ENCODE measurements at regions not wholly inside any gene's neighbourhood (a gene's known extent, or its start where the extent isn't known, plus 50 kb on each side); places are given as distances from the start of the nearest gene placed in this dataset.

- no peak overlapping the region for H3K4me3 ChIP-seq (ENCODE audit: low read depth, low read length)
- H3K4me1 ChIP-seq (ENCODE audit: control insufficient read depth, insufficient read depth, low read length) = no peaks in the 10 kb centered on the region
- TF ChIP-seq ZNF610 (tag by site-specific recombination; IDR thresholded peaks at IDR 0.05; ENCODE audit: borderline replicate concordance) (no peak), SP3 (tag by site-specific recombination; IDR thresholded peaks at IDR 0.05) (no peak), ZNF23 (tag by site-specific recombination; IDR thresholded peaks at IDR 0.05; ENCODE audit: borderline replicate concordance) (no peak), ZNF664 (tag by site-specific recombination; IDR thresholded peaks at IDR 0.05) (no peak), SETDB1 (IDR thresholded peaks at IDR 0.05; ENCODE audit: insufficient read length, low read length) (no peak), TCF7L2 (IDR thresholded peaks at IDR 0.05; ENCODE audit: borderline replicate concordance, low read depth, low read length) (no peak), ZNF501 (tag by site-specific recombination; IDR thresholded peaks at IDR 0.05) (no peak), ZNF274 (IDR thresholded peaks at IDR 0.05; ENCODE audit: low read length) (no peak), ZNF274 (tag by site-specific recombination; IDR thresholded peaks at IDR 0.05; ENCODE audit: borderline replicate concordance) (no peak), ZNF670 (tag by site-specific recombination; IDR thresholded peaks at IDR 0.05; ENCODE audit: low read depth) (no peak), SP2 (tag by site-specific recombination; IDR thresholded peaks at IDR 0.05) (no peak), ZFP3 (tag by site-specific recombination; IDR thresholded peaks at IDR 0.05; ENCODE audit: low read depth) (no peak), GLIS1 (tag by site-specific recombination; IDR thresholded peaks at IDR 0.05) (no peak)
- CTCF ChIA-PET = interaction anchor here (0.7 kb wide), 1 partner anchor 254 kb away, joined by 3 read pairs; no protein-coding TSS in a partner anchor
- no peaks in the 10 kb centered on the region for H3K36me3 ChIP-seq (ENCODE audit: control insufficient read depth in 2 of 2, insufficient read depth in 1 of 2, low read length in 2 of 2)
- no peak overlapping the region for H3K27ac ChIP-seq (ENCODE audit: extremely low read depth, low read depth, low read length)
- H3K9me3 ChIP-seq (ENCODE audit: control insufficient read depth, insufficient read depth, low read depth, low read length) = no peaks in the 10 kb centered on the region
- POLR2A ChIA-PET = no interaction called here
These were observed 186.6 kb downstream of the RAP2B start for GRCh38 chr3:153348457-153349107.

- ChIA-PET POLR2A (no interaction called here), CTCF (no interaction called here)
- Histone ChIP-seq H3K36me3 (ENCODE audit: control insufficient read depth in 2 of 2, insufficient read depth in 1 of 2, low read length in 2 of 2) (no peaks in the 10 kb centered on the region), H3K27ac (ENCODE audit: extremely low read depth, low read depth, low read length) (no peak overlapping the region), H3K4me3 (ENCODE audit: low read depth, low read length) (no peak overlapping the region), H3K9me3 (ENCODE audit: control insufficient read depth, insufficient read depth, low read depth, low read length) (no peaks in the 10 kb centered on the region), H3K4me1 (ENCODE audit: control insufficient read depth, insufficient read depth, low read length) (no peaks in the 10 kb centered on the region)
- no peak for TF ChIP-seq ZNF280C (tag by site-specific recombination; IDR thresholded peaks at IDR 0.05)
- TF ChIP-seq ZFP41 (tag by site-specific recombination; IDR thresholded peaks at IDR 0.05; ENCODE audit: borderline replicate concordance) = no peak
- no peak for TF ChIP-seq ZNF23 (tag by site-specific recombination; IDR thresholded peaks at IDR 0.05; ENCODE audit: borderline replicate concordance)
- no peak for TF ChIP-seq ZNF48 (tag by site-specific recombination; IDR thresholded peaks at IDR 0.05)
- TF ChIP-seq ZNF639 (tag by site-specific recombination; IDR thresholded peaks at IDR 0.05) = no peak
- no peak for TF ChIP-seq ZBTB8A (tag by site-specific recombination; IDR thresholded peaks at IDR 0.05)
- TF ChIP-seq SALL2 (tag by site-specific recombination; IDR thresholded peaks at IDR 0.05; ENCODE audit: borderline replicate concordance) = no peak
- no peak for TF ChIP-seq ZNF138 (tag by site-specific recombination; IDR thresholded peaks at IDR 0.05; ENCODE audit: borderline replicate concordance)
- no peak for TF ChIP-seq ZNF585B (tag by site-specific recombination; IDR thresholded peaks at IDR 0.05)
- TF ChIP-seq ZSCAN23 (tag by site-specific recombination; IDR thresholded peaks at IDR 0.05) = no peak
- no peak for TF ChIP-seq ZNF843 (tag by site-specific recombination; IDR thresholded peaks at IDR 0.05)
- no peak for TF ChIP-seq ZNF558 (tag by site-specific recombination; IDR thresholded peaks at IDR 0.05)
- no peak for TF ChIP-seq ZNF223 (tag by site-specific recombination; IDR thresholded peaks at IDR 0.05)
- TF ChIP-seq ZSCAN4 (tag by site-specific recombination; IDR thresholded peaks at IDR 0.05) = no peak
- no peak for TF ChIP-seq ZNF26 (tag by site-specific recombination; IDR thresholded peaks at IDR 0.05)
- TF ChIP-seq ZNF555 (tag by site-specific recombination; conservative IDR thresholded peaks at IDR 0.05) = no peak
These were observed 187.1 kb downstream of the RAP2B start for GRCh38 chr3:153349108-153349499.

Data from HEK293 (cell line).